SK-N-SH (cell line): ENCODE measurements at regions not wholly inside any gene's neighbourhood (a gene's known extent, or its start where the extent isn't known, plus 50 kb on each side); places are given as distances from the start of the nearest gene placed in this dataset.

ENCODE experiments used
- CHD2 ChIP-seq: fragments of 150-350 bp; IDR thresholded peaks from 2 replicates; pipeline ENCODE4 v1.6.1; 2018; ENCODE audit warnings: low read length; ENCODE audit not compliant: partially characterized antibody
- EP300 ChIP-seq, 2 experiments: IDR thresholded peaks; 2 replicates each; pipeline versions ENCODE4 v1.4.0 to v1.6.1; 2012; ENCODE audit warnings: borderline replicate concordance in 1 of 2, low read depth in 1 of 2, low read length in 1 of 2
- GABPA ChIP-seq: IDR thresholded peaks from 2 replicates; pipeline ENCODE4 v1.4.0; 2012; ENCODE audit warnings: low read depth, mild to moderate bottlenecking
- POLR2AphosphoS5 ChIP-seq: IDR thresholded peaks from 2 replicates; pipeline ENCODE4 v1.6.1; 2012; ENCODE audit warnings: low read depth, low read length
- RXRA ChIP-seq: IDR thresholded peaks from 2 replicates; pipeline ENCODE4 v1.4.0; 2012; ENCODE audit warnings: low read depth, mild to moderate bottlenecking, borderline replicate concordance
- SMC3 ChIP-seq: IDR thresholded peaks from 2 replicates; pipeline ENCODE4 v1.6.1; 2012; ENCODE audit warnings: low read depth, low read length, improper control_type of control experiment
- TAF1 ChIP-seq: IDR thresholded peaks from 2 replicates; pipeline ENCODE4 v1.6.1; 2012; ENCODE audit warnings: low read depth, mild to moderate bottlenecking, low read length, moderate library complexity, borderline replicate concordance
- TF ChIP-seq, protein P1 (sequence below): fragments of 200-600 bp; sonication (generic); IDR thresholded peaks from 2 replicates; pipeline ENCODE4 v1.6.1; 2017; ENCODE audit warnings: antibody characterized with exemption, mild to moderate bottlenecking, moderate library complexity
- TF ChIP-seq, protein P2 (sequence below): IDR thresholded peaks from 2 replicates; pipeline ENCODE4 v1.4.0; 2012; ENCODE audit warnings: low read depth, borderline replicate concordance
- TF ChIP-seq, protein P3 (sequence below): IDR thresholded peaks from 2 replicates; pipeline ENCODE4 v1.6.1; 2012; ENCODE audit warnings: mild to moderate bottlenecking, low read depth, low read length, moderate library complexity

DNA sequence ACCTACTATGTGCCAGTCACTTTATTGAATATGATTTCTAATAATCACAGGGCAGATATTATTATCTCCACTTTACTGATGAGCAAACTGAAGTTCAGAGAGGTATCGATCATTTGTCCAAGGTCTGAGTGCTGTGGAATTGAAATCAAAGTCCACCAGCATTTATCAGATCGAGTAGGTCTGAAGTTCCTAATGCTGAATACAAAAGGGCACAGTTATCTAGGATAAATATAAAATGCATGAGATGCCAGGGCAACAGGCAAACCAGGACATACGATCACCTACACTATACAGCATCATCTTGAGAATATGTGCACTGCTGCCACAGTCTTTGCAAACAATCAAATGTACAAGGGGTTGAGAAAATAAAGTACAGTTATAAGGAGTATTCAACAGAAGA is 57.2 kb upstream of the SH3RF1 start:
- TF ChIP-seq SMC3 (no peak), RXRA (no peak), POLR2AphosphoS5 (no peak), GABPA (no peak), TAF1 (no peak), CHD2 (no peak), EP300 (IDR thresholded peaks at IDR 0.05; ENCODE audit: borderline replicate concordance in 1 of 2, low read depth in 1 of 2, low read length in 1 of 2) (no peak)
- TF ChIP-seq, protein P1, sequence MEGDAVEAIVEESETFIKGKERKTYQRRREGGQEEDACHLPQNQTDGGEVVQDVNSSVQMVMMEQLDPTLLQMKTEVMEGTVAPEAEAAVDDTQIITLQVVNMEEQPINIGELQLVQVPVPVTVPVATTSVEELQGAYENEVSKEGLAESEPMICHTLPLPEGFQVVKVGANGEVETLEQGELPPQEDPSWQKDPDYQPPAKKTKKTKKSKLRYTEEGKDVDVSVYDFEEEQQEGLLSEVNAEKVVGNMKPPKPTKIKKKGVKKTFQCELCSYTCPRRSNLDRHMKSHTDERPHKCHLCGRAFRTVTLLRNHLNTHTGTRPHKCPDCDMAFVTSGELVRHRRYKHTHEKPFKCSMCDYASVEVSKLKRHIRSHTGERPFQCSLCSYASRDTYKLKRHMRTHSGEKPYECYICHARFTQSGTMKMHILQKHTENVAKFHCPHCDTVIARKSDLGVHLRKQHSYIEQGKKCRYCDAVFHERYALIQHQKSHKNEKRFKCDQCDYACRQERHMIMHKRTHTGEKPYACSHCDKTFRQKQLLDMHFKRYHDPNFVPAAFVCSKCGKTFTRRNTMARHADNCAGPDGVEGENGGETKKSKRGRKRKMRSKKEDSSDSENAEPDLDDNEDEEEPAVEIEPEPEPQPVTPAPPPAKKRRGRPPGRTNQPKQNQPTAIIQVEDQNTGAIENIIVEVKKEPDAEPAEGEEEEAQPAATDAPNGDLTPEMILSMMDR, result no peak
- TF ChIP-seq, protein P2, sequence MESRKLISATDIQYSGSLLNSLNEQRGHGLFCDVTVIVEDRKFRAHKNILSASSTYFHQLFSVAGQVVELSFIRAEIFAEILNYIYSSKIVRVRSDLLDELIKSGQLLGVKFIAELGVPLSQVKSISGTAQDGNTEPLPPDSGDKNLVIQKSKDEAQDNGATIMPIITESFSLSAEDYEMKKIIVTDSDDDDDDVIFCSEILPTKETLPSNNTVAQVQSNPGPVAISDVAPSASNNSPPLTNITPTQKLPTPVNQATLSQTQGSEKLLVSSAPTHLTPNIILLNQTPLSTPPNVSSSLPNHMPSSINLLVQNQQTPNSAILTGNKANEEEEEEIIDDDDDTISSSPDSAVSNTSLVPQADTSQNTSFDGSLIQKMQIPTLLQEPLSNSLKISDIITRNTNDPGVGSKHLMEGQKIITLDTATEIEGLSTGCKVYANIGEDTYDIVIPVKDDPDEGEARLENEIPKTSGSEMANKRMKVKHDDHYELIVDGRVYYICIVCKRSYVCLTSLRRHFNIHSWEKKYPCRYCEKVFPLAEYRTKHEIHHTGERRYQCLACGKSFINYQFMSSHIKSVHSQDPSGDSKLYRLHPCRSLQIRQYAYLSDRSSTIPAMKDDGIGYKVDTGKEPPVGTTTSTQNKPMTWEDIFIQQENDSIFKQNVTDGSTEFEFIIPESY, result no peak
- TF ChIP-seq, protein P3, sequence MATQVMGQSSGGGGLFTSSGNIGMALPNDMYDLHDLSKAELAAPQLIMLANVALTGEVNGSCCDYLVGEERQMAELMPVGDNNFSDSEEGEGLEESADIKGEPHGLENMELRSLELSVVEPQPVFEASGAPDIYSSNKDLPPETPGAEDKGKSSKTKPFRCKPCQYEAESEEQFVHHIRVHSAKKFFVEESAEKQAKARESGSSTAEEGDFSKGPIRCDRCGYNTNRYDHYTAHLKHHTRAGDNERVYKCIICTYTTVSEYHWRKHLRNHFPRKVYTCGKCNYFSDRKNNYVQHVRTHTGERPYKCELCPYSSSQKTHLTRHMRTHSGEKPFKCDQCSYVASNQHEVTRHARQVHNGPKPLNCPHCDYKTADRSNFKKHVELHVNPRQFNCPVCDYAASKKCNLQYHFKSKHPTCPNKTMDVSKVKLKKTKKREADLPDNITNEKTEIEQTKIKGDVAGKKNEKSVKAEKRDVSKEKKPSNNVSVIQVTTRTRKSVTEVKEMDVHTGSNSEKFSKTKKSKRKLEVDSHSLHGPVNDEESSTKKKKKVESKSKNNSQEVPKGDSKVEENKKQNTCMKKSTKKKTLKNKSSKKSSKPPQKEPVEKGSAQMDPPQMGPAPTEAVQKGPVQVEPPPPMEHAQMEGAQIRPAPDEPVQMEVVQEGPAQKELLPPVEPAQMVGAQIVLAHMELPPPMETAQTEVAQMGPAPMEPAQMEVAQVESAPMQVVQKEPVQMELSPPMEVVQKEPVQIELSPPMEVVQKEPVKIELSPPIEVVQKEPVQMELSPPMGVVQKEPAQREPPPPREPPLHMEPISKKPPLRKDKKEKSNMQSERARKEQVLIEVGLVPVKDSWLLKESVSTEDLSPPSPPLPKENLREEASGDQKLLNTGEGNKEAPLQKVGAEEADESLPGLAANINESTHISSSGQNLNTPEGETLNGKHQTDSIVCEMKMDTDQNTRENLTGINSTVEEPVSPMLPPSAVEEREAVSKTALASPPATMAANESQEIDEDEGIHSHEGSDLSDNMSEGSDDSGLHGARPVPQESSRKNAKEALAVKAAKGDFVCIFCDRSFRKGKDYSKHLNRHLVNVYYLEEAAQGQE, result no peak
